SU-DHL-6 (cell line): ENCODE measurements at regions not wholly inside any gene's neighbourhood (a gene's known extent, or its start where the extent isn't known, plus 50 kb on each side); places are given as distances from the start of the nearest gene placed in this dataset.

Source experiments
- H2AFZ ChIP-seq: fragments of 200-600 bp; sonication (generic); 2 replicates; pipeline ENCODE4 v1.6.1; 2014; ENCODE audit warnings: low read depth, mild to moderate bottlenecking, moderate library complexity, mixed read lengths, antibody characterized with exemption, low read length; ENCODE audit not compliant: severe bottlenecking
- H3F3A ChIP-seq: fragments of 200-600 bp; shearing (Covaris generic); 2 replicates; pipeline ENCODE4 v1.6.0; 2016; ENCODE audit warnings: antibody characterized with exemption, mild to moderate bottlenecking; ENCODE audit not compliant: insufficient read depth
- H3K27ac ChIP-seq: fragments of 200-600 bp; sonication (generic); 2 replicates; pipeline ENCODE4 v1.5.1; 2016; ENCODE audit warnings: low read depth, mild to moderate bottlenecking, low read length, moderate library complexity, mixed read lengths
- H3K27me3 ChIP-seq: fragments of 200-600 bp; sonication (generic), shearing (Covaris generic); 2 replicates; pipeline ENCODE4 v1.6.0; 2014; ENCODE audit warnings: mild to moderate bottlenecking, low read length
- H3K36me3 ChIP-seq: fragments of 200-600 bp; sonication (generic); 2 replicates; pipeline ENCODE4 v1.6.1; 2014; ENCODE audit warnings: mild to moderate bottlenecking, low read length, mixed read lengths
- H3K4me2 ChIP-seq: fragments of 300-600, 200-600 bp; shearing (Covaris generic), sonication (generic); 2 replicates; pipeline ENCODE4 v1.6.0; 2014; ENCODE audit warnings: low read length, low read depth, mild to moderate bottlenecking; ENCODE audit not compliant: poor library complexity, severe bottlenecking
- H3K4me3 ChIP-seq: fragments of 200-600 bp; sonication (generic); 2 replicates; pipeline ENCODE4 v1.5.1; 2014; ENCODE audit warnings: antibody characterized with exemption, low read length, mild to moderate bottlenecking, mixed read lengths; ENCODE audit not compliant: insufficient read depth, poor library complexity, severe bottlenecking
- H3K79me2 ChIP-seq: fragments of 200-600 bp; sonication (generic); 2 replicates; pipeline ENCODE4 v1.6.1; 2014; ENCODE audit warnings: mild to moderate bottlenecking, low read length, moderate library complexity; ENCODE audit not compliant: insufficient read depth
- H3K9ac ChIP-seq: fragments of 200-600 bp; sonication (generic); 2 replicates; pipeline ENCODE4 v1.7.0; 2014; ENCODE audit warnings: mild to moderate bottlenecking, low read length
- H3K9me2 ChIP-seq: fragments of 200-600 bp; sonication (generic); replicated peaks from 2 replicates; pipeline ENCODE4 v1.6.1; 2014; ENCODE audit warnings: low read length; ENCODE audit not compliant: insufficient read depth
- H3K9me3 ChIP-seq: fragments of 200-600 bp; sonication (generic); 2 replicates; pipeline ENCODE4 v1.6.1; 2014; ENCODE audit warnings: low read length, mixed read lengths; ENCODE audit not compliant: insufficient read depth
- H4K20me1 ChIP-seq: fragments of 200-600 bp; sonication (generic); 2 replicates; pipeline ENCODE4 v1.6.1; 2014; ENCODE audit warnings: low read depth, mild to moderate bottlenecking, antibody characterized with exemption, low read length, moderate library complexity, mixed read lengths
- CTCF ChIP-seq: fragments of 200-600 bp; sonication (generic); IDR thresholded peaks from one replicate; pipeline ENCODE4 v1.5.1; 2017; ENCODE audit warnings: antibody characterized with exemption, mild to moderate bottlenecking, low read length, moderate library complexity; ENCODE audit not compliant: insufficient read depth, poor library complexity, severe bottlenecking
- EZH2phosphoT487 ChIP-seq: fragments of 200-600 bp; sonication (generic), shearing (Covaris generic); conservative IDR thresholded peaks from 2 replicates; pipeline ENCODE4 v1.6.1; 2018; ENCODE audit warnings: mild to moderate bottlenecking, antibody characterized with exemption, low read length, moderate library complexity, mixed read lengths

GRCh38 chr12:88684610-88685009, 104.3 kb upstream of the KITLG start:
- no peaks in the 10 kb centered on the region for H3K36me3 ChIP-seq
- H3K4me2 ChIP-seq = no peak overlapping the region
- H3K9me2 ChIP-seq = no peaks in the 10 kb centered on the region; the same call in 1 of the 2 replicates
- no peak overlapping the region for H3K27ac ChIP-seq
- H3K9me3 ChIP-seq = no peaks in the 10 kb centered on the region
- no peak overlapping the region for H2AFZ ChIP-seq
- H4K20me1 ChIP-seq = no peaks in the 10 kb centered on the region
- H3K9ac ChIP-seq = no peak overlapping the region
- no peak for TF ChIP-seq CTCF
- TF ChIP-seq EZH2phosphoT487 = no peak
- H3K4me3 ChIP-seq = no peak overlapping the region
- H3F3A ChIP-seq = no peaks in the 10 kb centered on the region
- no peaks in the 10 kb centered on the region for H3K27me3 ChIP-seq
- H3K79me2 ChIP-seq = no peaks in the 10 kb centered on the region

- Histone ChIP-seq H2AFZ (no peak overlapping the region), H3K79me2 (no peaks in the 10 kb centered on the region), H3K9me2 (no peaks in the 10 kb centered on the region; the same call in 1 of the 2 replicates), H3K9me3 (no peaks in the 10 kb centered on the region), H3F3A (no peaks in the 10 kb centered on the region), H3K36me3 (no peaks in the 10 kb centered on the region), H3K9ac (no peak overlapping the region), H3K27ac (no peak overlapping the region), H4K20me1 (no peaks in the 10 kb centered on the region), H3K4me2 (no peak overlapping the region), H3K27me3 (no peaks in the 10 kb centered on the region), H3K4me3 (no peak overlapping the region)
- TF ChIP-seq CTCF = no peak
- TF ChIP-seq EZH2phosphoT487 = no peak
Measured at GRCh38 chr12:88684170-88684569, 103.9 kb upstream of the KITLG start.

- no peak overlapping the region for H3K9ac ChIP-seq
- TF ChIP-seq EZH2phosphoT487 = no peak
- TF ChIP-seq CTCF = no peak
- H3F3A ChIP-seq = no peaks in the 10 kb centered on the region
Measured at GRCh38 chr12:88683628-88684027, 103.4 kb upstream of the KITLG start.

More at GRCh38 chr12:88683628-88684027, 103.4 kb upstream of the KITLG start:
- no peak overlapping the region for H2AFZ ChIP-seq
- no peaks in the 10 kb centered on the region; the same call in 1 of the 2 replicates for H3K9me2 ChIP-seq
- no peak overlapping the region for H3K4me2 ChIP-seq
- H3K36me3 ChIP-seq = no peaks in the 10 kb centered on the region
- no peaks in the 10 kb centered on the region for H3K27me3 ChIP-seq
- H4K20me1 ChIP-seq = no peaks in the 10 kb centered on the region
- no peak overlapping the region for H3K4me3 ChIP-seq
- H3K27ac ChIP-seq = no peak overlapping the region
- no peaks in the 10 kb centered on the region for H3K9me3 ChIP-seq
- no peaks in the 10 kb centered on the region for H3K79me2 ChIP-seq
